Neural progenitor cell (in vitro differentiated cells): ENCODE measurements at regions not wholly inside any gene's neighbourhood (a gene's known extent, or its start where the extent isn't known, plus 50 kb on each side); places are given as distances from the start of the nearest gene placed in this dataset.
A peak's percentile ranks its signal among the peaks of the same experiment; 100 is the strongest.

Source experiments
- DNase-seq: peaks from one replicate; pipeline ENCODE4 v3.0.0-alpha.2; 2016; ENCODE audit warnings: low spot score
- H2AFZ ChIP-seq: fragments of 200-600 bp; sonication (generic); replicated peaks from 2 replicates; pipeline ENCODE4 v1.6.1; 2016; ENCODE audit warnings: antibody characterized with exemption
- H3F3A ChIP-seq: fragments of 200-600 bp; sonication (generic); 2 replicates; pipeline ENCODE4 v1.6.1; 2016; ENCODE audit warnings: antibody characterized with exemption, low read depth
- H3K27ac ChIP-seq: fragments of 200-600 bp; sonication (generic); 2 replicates; pipeline ENCODE4 v1.5.1; 2016; ENCODE audit warnings: mild to moderate bottlenecking
- H3K27me3 ChIP-seq: fragments of 200-600 bp; sonication (generic); 2 replicates; pipeline ENCODE4 v1.6.1; 2016; ENCODE audit warnings: mild to moderate bottlenecking, moderate library complexity
- H3K36me3 ChIP-seq: fragments of 200-600 bp; sonication (generic); 2 replicates; pipeline ENCODE4 v1.5.1; 2016
- H3K4me1 ChIP-seq: fragments of 200-600 bp; sonication (generic); 2 replicates; pipeline ENCODE4 v1.6.1; 2016; ENCODE audit warnings: mixed run types
- H3K4me2 ChIP-seq: fragments of 200-600 bp; sonication (generic); 2 replicates; pipeline ENCODE4 v1.6.1; 2016
- H3K4me3 ChIP-seq: fragments of 200-600 bp; sonication (generic); 2 replicates; pipeline ENCODE4 v1.5.1; 2016
- H3K79me2 ChIP-seq: fragments of 200-600 bp; sonication (generic); 2 replicates; pipeline ENCODE4 v1.6.1; 2016; ENCODE audit warnings: low read depth
- H3K9ac ChIP-seq: fragments of 200-600 bp; sonication (generic); 2 replicates; pipeline ENCODE4 v1.6.1; 2016
- H3K9me3 ChIP-seq: fragments of 200-600 bp; sonication (generic); 2 replicates; pipeline ENCODE4 v1.5.1; 2016; ENCODE audit warnings: low read depth
- H4K20me1 ChIP-seq: fragments of 200-600 bp; sonication (generic); 2 replicates; pipeline ENCODE4 v1.6.1; 2016; ENCODE audit warnings: low read depth
- H3K27ac Mint-ChIP-seq: 3 replicates; pipeline ENCODE4 v1.8.0; 2021; ENCODE audit warnings: mixed read lengths
- H3K27me3 Mint-ChIP-seq: 2 replicates; pipeline ENCODE4 v1.8.0; 2022; ENCODE audit warnings: low read depth, mild to moderate bottlenecking, inconsistent platforms, moderate library complexity, mixed read lengths; ENCODE audit not compliant: insufficient read depth
- H3K36me3 Mint-ChIP-seq: 3 replicates; pipeline ENCODE4 v1.8.0; 2021; ENCODE audit warnings: mixed read lengths
- H3K4me1 Mint-ChIP-seq: 3 replicates; pipeline ENCODE4 v1.8.0; 2021; ENCODE audit warnings: mixed read lengths
- H3K4me3 Mint-ChIP-seq: 3 replicates; pipeline ENCODE4 v1.8.0; 2021; ENCODE audit warnings: mild to moderate bottlenecking, moderate library complexity, mixed read lengths
- H3K9me3 Mint-ChIP-seq: 3 replicates; pipeline ENCODE4 v1.8.0; 2020; ENCODE audit warnings: mixed read lengths
- EZH2 ChIP-seq: fragments of 200-600 bp; sonication (generic); IDR thresholded peaks from 2 replicates; pipeline ENCODE4 v1.6.1; 2017; ENCODE audit warnings: antibody characterized with exemption, mild to moderate bottlenecking, moderate library complexity
- EZH2phosphoT487 ChIP-seq: fragments of 200-600 bp; sonication (generic); IDR thresholded peaks from 2 replicates; pipeline ENCODE4 v1.6.1; 2017; ENCODE audit warnings: antibody characterized with exemption
- TF ChIP-seq, protein P1 (sequence below): fragments of 200-600 bp; sonication (generic); IDR thresholded peaks from 2 replicates; pipeline ENCODE4 v1.5.1; 2017; ENCODE audit warnings: antibody characterized with exemption, mild to moderate bottlenecking

DNA sequence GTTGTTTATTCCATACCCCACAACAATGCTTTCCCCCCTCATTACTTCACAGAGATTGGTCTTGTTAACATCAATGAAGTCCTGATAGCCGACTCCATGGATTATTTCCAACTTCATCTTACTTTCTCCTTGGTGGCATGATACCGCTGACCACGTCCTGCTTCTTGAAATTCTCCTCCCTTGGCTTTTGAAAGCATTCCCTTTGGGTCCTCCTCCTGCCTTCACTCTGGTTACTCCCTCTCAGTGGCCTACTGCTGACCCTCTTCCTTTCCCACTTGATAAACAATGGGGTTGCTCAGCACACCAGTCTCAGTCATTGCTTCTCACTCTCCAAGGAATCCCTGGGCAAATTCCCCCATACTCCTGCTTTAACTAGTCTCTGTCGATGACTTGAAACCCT lies 283.9 kb downstream of the SEC61B start:
- no peaks in the 10 kb centered on the region for H3K9me3 ChIP-seq
- H3K36me3 ChIP-seq: no peaks in the 10 kb centered on the region
- H3K4me1 ChIP-seq: no peaks in the 10 kb centered on the region
- no peaks in the 10 kb centered on the region for H4K20me1 ChIP-seq
- no peak for DNase-seq
- H3K27me3 Mint-ChIP-seq: no peaks in the 10 kb centered on the region
- H3K4me1 Mint-ChIP-seq: peaks cover 24% of the 10 kb centered on the region
- TF ChIP-seq EZH2: no peak
- TF ChIP-seq EZH2phosphoT487: no peak
- TF ChIP-seq, protein P1, sequence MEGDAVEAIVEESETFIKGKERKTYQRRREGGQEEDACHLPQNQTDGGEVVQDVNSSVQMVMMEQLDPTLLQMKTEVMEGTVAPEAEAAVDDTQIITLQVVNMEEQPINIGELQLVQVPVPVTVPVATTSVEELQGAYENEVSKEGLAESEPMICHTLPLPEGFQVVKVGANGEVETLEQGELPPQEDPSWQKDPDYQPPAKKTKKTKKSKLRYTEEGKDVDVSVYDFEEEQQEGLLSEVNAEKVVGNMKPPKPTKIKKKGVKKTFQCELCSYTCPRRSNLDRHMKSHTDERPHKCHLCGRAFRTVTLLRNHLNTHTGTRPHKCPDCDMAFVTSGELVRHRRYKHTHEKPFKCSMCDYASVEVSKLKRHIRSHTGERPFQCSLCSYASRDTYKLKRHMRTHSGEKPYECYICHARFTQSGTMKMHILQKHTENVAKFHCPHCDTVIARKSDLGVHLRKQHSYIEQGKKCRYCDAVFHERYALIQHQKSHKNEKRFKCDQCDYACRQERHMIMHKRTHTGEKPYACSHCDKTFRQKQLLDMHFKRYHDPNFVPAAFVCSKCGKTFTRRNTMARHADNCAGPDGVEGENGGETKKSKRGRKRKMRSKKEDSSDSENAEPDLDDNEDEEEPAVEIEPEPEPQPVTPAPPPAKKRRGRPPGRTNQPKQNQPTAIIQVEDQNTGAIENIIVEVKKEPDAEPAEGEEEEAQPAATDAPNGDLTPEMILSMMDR: no peak
- no peak overlapping the region for H3K4me2 ChIP-seq
- H3K9ac ChIP-seq: no peak overlapping the region
- no peaks in the 10 kb centered on the region for H3F3A ChIP-seq
- H3K9me3 Mint-ChIP-seq: no peaks in the 10 kb centered on the region
- no peak overlapping the region for H3K4me3 Mint-ChIP-seq
- H3K4me3 ChIP-seq: no peak overlapping the region
- H3K27ac Mint-ChIP-seq: no peak overlapping the region
- H3K79me2 ChIP-seq: no peaks in the 10 kb centered on the region
- no peaks in the 10 kb centered on the region for H3K36me3 Mint-ChIP-seq
- H3K27me3 ChIP-seq: no peaks in the 10 kb centered on the region
- no peak overlapping the region for H3K27ac ChIP-seq
- no peak overlapping the region for H2AFZ ChIP-seq

DNA sequence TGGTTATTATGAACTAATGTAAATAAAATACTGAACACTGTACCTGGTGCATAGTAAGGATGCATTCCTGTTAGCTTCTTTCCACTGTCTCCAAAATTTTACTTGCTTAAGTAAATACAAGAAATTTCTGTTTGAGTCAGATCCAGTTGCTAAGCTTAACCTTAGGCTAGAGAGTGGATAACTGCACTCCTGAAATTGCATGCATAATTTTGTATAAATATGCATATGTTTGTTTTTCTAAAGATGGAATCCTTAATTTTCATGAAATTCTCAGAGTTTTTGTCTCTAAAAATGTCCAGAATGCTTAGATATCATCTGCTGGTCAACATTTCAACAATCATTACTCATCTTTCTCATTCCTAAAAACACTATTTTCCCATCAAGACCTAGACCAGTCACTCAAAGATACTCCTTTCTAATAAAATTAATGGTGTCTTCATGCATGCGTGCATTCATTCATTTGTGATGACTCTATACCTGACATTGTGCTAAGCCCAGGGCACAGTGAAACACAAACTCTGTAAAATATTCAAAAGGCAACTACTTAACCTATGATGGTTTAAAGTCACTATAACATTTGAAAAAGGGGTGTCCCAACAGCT lies 284.8 kb downstream of the SEC61B start:
- H3K36me3 Mint-ChIP-seq: no peaks in the 10 kb centered on the region

DNA sequence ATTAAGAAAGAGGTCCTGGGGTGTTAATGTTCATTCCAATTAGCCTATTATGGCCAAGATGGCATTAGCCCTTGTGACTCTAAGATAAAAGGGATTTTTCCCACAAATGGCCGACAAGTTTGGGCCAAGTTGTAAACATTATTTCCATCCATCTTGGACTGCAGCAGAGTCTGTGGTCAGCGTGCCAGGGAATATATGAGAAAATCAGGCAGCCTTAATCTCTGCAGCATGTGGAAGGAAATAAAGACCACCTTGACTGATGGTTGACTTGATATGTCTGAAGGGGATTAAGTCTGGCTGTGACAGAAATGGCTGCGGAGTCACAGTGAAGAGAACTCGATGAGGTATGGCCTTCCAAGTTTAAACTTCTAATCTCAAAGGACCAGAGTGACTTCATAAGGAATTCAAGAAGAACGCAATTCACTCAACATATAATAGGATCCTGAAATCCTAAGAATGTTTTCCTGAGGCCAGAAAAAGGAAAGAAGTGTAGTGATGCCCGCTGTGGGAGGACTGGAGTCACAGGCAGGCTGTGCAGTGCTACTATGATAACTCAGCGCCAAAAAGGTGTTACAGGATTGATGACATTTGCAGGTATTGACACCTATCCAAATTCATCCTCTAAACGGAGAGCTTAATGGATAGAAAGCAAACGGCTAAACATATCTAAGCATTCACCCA lies 287.1 kb downstream of the SEC61B start:
- H3K4me2 ChIP-seq: no peak overlapping the region

More for the DNA sequence above, 284.8 kb downstream of the SEC61B start:
- H3K36me3 ChIP-seq: no peaks in the 10 kb centered on the region
- no peak overlapping the region for H3K27ac ChIP-seq
- no peak overlapping the region for H3K27ac Mint-ChIP-seq
- TF ChIP-seq EZH2: no peak
- TF ChIP-seq EZH2phosphoT487: no peak
- TF ChIP-seq, protein P1: no peak
- no peak overlapping the region for H2AFZ ChIP-seq
- H3K4me1 Mint-ChIP-seq: peaks cover 27% of the 10 kb centered on the region
- no peak overlapping the region for H3K4me3 Mint-ChIP-seq
- no peak overlapping the region for H3K4me2 ChIP-seq
- no peaks in the 10 kb centered on the region for H3K9me3 ChIP-seq
- no peaks in the 10 kb centered on the region for H3K27me3 Mint-ChIP-seq
- H3K79me2 ChIP-seq: no peaks in the 10 kb centered on the region
- no peak overlapping the region for H3K9ac ChIP-seq
- no peaks in the 10 kb centered on the region for H4K20me1 ChIP-seq
- H3K4me3 ChIP-seq: no peak overlapping the region
- H3K9me3 Mint-ChIP-seq: no peaks in the 10 kb centered on the region
- H3K27me3 ChIP-seq: no peaks in the 10 kb centered on the region
- no peaks in the 10 kb centered on the region for H3F3A ChIP-seq
- DNase-seq: no peak
- H3K4me1 ChIP-seq: no peaks in the 10 kb centered on the region

More for the DNA sequence above, 287.1 kb downstream of the SEC61B start:
- TF ChIP-seq EZH2 (no peak), EZH2phosphoT487 (no peak)
- TF ChIP-seq, protein P1: no peak
- H3K27me3 Mint-ChIP-seq: no peaks in the 10 kb centered on the region
- Histone ChIP-seq H3K36me3 (no peaks in the 10 kb centered on the region), H2AFZ (no peak overlapping the region), H3K79me2 (no peaks in the 10 kb centered on the region), H3K9me3 (no peaks in the 10 kb centered on the region), H4K20me1 (no peaks in the 10 kb centered on the region), H3F3A (no peaks in the 10 kb centered on the region), H3K4me3 (no peak overlapping the region), H3K27me3 (no peaks in the 10 kb centered on the region), H3K9ac (no peak overlapping the region), H3K4me1 (no peaks in the 10 kb centered on the region), H3K27ac (no peak overlapping the region)
- no peak overlapping the region for H3K4me3 Mint-ChIP-seq
- peaks cover 2% of the 10 kb centered on the region for H3K9me3 Mint-ChIP-seq
- no peaks in the 10 kb centered on the region for H3K36me3 Mint-ChIP-seq
- DNase-seq: no peak
- H3K27ac Mint-ChIP-seq: peak overlapping the region; percentile 85
- H3K4me1 Mint-ChIP-seq: peaks cover 35% of the 10 kb centered on the region
